ENCODE measurements at regions not wholly inside any gene's neighbourhood (a gene's known extent, or its start where the extent isn't known, plus 50 kb on each side); places are given as distances from the start of the nearest gene placed in this dataset.

GRCh38 chr5:152912924-152913323 lies 507.8 kb upstream of the NMUR2 start (continued):
- TF ChIP-seq ZXDC (CRISPR knock-in tag; IDR thresholded peaks at IDR 0.05) = no peak
- TF ChIP-seq PRDM15 (CRISPR knock-in tag; IDR thresholded peaks at IDR 0.05) = no peak
- no peak for TF ChIP-seq SUZ12 (IDR thresholded peaks at IDR 0.05; ENCODE audit: low read depth, low read length)
- TF ChIP-seq HMG20A (CRISPR knock-in tag; IDR thresholded peaks at IDR 0.05; ENCODE audit: borderline replicate concordance) = no peak

- no peak overlapping the region for H3K27ac ChIP-seq (ENCODE audit: extremely low read length, insufficient read depth, low read length)
- H2AFZ ChIP-seq (ENCODE audit: low read length) = no peak overlapping the region
- CTCF ChIA-PET (ENCODE audit: low intra/inter-chr PET ratio, low total read pairs) = no interaction called here
- H3K4me1 ChIP-seq (ENCODE audit: insufficient read depth, low read length) = no peaks in the 10 kb centered on the region
- H3K4me3 ChIP-seq (replicated peaks in 1 of 3; ENCODE audit: insufficient read depth in 1 of 3, low read depth in 2 of 3, low read length in 3 of 3) = no peak overlapping the region
- FAIRE-seq (no peak), DNase-seq (ENCODE audit: low spot score) (no peak), ATAC-seq (no peak)
- H3K79me2 ChIP-seq (ENCODE audit: insufficient read depth, low read length) = no peaks in the 10 kb centered on the region
- no peaks in the 10 kb centered on the region for H4K20me1 ChIP-seq (ENCODE audit: insufficient read depth, low read length)
- no TSS peak for BruUV-seq (replicated peaks)
- no peak overlapping the region for H3K9ac ChIP-seq (ENCODE audit: insufficient read depth, low read depth, low read length)
- no peak overlapping the region for H3K4me2 ChIP-seq (ENCODE audit: low read depth, low read length)
- POLR2A ChIA-PET = no interaction called here
- peaks cover 83% of the 10 kb centered on the region for H3K9me3 ChIP-seq (ENCODE audit: low read length)
- intact Hi-C loops (cut with micrococcal nuclease; ENCODE audit: unreplicated experiment) = no loop called here
- in situ Hi-C loops (cut with HindIII; ENCODE audit: extremely low pct_ligation_motif_present, low pct_unique_long_range_greater_than_20kb) = no loop called here
- H3K36me3 ChIP-seq (replicated peaks in 1 of 2; ENCODE audit: control insufficient read depth in 1 of 2, insufficient read depth in 2 of 2, low read length in 2 of 2) = no peaks in the 10 kb centered on the region
- no peaks in the 10 kb centered on the region for H3K27me3 ChIP-seq (ENCODE audit: control insufficient read depth in 1 of 2, insufficient read depth in 2 of 2, low read length in 2 of 2)
- TF ChIP-seq MZF1 (CRISPR knock-in tag; IDR thresholded peaks at IDR 0.05; ENCODE audit: borderline replicate concordance) (no peak), ZFP36L1 (CRISPR knock-in tag; IDR thresholded peaks at IDR 0.05) (no peak), GRHL1 (CRISPR knock-in tag; conservative IDR thresholded peaks at IDR 0.05) (no peak), TCF12 (IDR thresholded peaks at IDR 0.05) (no peak), TCF12 (CRISPR knock-in tag; IDR thresholded peaks at IDR 0.05) (no peak), ZNF792 (CRISPR knock-in tag; IDR thresholded peaks at IDR 0.05) (no peak), ZNF350 (CRISPR knock-in tag; IDR thresholded peaks at IDR 0.05; ENCODE audit: borderline replicate concordance, low read depth) (no peak), ZNF251 (CRISPR knock-in tag; IDR thresholded peaks at IDR 0.05) (no peak), ZHX1 (CRISPR knock-in tag; IDR thresholded peaks at IDR 0.05; ENCODE audit: low read depth) (no peak)
These were observed 527.5 kb upstream of the NMUR2 start for GRCh38 chr5:152932621-152933020.
